Right atrium auricular region (tissue), 2 donors: ENCODE measurements at regions not wholly inside any gene's neighbourhood (a gene's known extent, or its start where the extent isn't known, plus 50 kb on each side); places are given as distances from the start of the nearest gene placed in this dataset.

Source experiments
- DNase-seq: peaks from one replicate; pipeline ENCODE4 v3.0.0-alpha.2; 2019; ENCODE audit warnings: low spot score
- H3K27ac ChIP-seq, 2 donors: fragments of 200-600 bp; sonication (generic); 1 replicate in 1 of 2; 2 replicates in 1 of 2; pipeline ENCODE4 v1.5.1; 2016 to 2019
- H3K27me3 ChIP-seq, 2 donors: fragments of 200-600 bp; sonication (generic); one replicate each; pipeline versions ENCODE4 v1.5.1 to v1.6.0; 2017 to 2019
- H3K36me3 ChIP-seq: fragments of 200-600 bp; sonication (generic); one replicate; pipeline ENCODE4 v1.5.1; 2016
- H3K4me1 ChIP-seq, 2 donors: fragments of 200-600 bp; sonication (generic); one replicate each; pipeline versions ENCODE4 v1.5.1 to v1.6.0; 2017 to 2019
- H3K4me3 ChIP-seq, 2 donors: fragments of 200-600 bp; sonication (generic); 1 replicate in 1 of 2; 2 replicates in 1 of 2; pipeline ENCODE4 v1.5.1; 2017 to 2019; ENCODE audit warnings: mild to moderate bottlenecking in 1 of 2, moderate library complexity in 1 of 2
- H3K9me3 ChIP-seq, 2 donors: fragments of 200-600 bp; sonication (generic); one replicate each; pipeline ENCODE4 v1.5.1; 2019
- TF ChIP-seq, protein P1 (sequence below), 2 donors: fragments of 200-600 bp; sonication (generic); IDR thresholded peaks; one replicate each; pipeline ENCODE4 v1.5.1; 2019; ENCODE audit warnings: antibody characterized with exemption in 2 of 2

DNA sequence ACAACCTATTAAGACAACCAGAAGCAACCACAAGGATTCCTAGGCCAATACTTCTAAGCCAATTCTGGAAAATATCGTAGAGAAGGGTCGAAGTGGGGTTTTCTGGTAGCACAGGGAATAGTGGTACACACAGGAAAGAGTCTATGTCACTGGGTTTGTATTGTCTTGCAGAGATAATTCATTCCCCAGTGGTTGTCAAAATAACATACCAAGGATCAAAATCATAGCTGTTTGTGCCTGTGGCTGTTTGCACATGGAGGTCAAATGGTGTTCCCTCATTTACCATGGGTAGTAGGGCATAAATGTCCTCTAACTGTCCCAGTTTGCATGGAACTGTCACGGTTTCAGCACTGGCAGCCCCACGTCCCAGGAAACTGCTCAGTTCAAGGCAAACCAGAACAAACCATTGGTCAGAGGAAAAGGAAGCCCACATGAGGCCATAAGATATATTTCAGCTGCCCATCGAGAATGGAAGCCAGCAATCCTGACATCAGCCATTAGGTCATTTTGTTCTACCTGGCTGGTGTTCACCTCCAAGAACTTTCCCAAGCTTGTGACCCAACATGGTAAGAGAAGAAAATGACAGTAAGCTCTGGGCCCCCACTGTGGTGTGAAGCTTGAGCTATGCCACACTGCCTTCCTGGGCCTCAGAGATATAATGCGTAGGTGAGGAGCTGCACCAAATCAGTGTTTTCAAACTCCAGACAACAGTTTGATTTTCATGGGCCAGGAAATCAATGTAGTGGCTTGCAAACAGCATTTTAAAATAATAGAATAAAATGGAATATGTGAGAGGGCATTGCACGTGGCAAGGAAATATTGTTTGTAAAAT is 53.9 kb upstream of the NFE2L3 start:
- Histone ChIP-seq H3K36me3 (no peaks in the 10 kb centered on the region), H3K9me3 (no peaks in the 10 kb centered on the region), H3K4me3 (no peak overlapping the region), H3K27me3 (no peaks in the 10 kb centered on the region), H3K27ac (no peak overlapping the region), H3K4me1 (no peaks in the 10 kb centered on the region)
- TF ChIP-seq, protein P1, sequence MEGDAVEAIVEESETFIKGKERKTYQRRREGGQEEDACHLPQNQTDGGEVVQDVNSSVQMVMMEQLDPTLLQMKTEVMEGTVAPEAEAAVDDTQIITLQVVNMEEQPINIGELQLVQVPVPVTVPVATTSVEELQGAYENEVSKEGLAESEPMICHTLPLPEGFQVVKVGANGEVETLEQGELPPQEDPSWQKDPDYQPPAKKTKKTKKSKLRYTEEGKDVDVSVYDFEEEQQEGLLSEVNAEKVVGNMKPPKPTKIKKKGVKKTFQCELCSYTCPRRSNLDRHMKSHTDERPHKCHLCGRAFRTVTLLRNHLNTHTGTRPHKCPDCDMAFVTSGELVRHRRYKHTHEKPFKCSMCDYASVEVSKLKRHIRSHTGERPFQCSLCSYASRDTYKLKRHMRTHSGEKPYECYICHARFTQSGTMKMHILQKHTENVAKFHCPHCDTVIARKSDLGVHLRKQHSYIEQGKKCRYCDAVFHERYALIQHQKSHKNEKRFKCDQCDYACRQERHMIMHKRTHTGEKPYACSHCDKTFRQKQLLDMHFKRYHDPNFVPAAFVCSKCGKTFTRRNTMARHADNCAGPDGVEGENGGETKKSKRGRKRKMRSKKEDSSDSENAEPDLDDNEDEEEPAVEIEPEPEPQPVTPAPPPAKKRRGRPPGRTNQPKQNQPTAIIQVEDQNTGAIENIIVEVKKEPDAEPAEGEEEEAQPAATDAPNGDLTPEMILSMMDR (IDR thresholded peaks at IDR 0.05) = no peak
- DNase-seq = no peak

DNA sequence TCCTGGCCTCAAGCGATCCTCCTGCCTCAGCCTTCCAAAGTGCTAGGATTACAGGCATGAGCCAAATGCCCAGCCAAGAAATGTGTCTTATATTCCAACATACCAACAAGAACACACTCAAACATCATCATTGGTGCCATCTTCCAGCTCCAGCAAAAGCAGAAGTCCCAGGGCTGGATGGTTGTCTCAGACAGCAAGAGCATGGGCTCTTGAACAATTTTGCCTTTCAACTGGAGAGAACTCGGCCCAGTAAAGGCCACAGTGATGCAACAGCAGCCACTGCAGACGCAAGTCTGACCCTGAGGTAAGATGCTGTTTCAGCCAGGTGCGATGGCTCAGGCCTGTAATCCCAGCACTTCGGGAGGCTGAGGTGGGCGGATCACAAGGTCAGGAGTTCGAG is 52.8 kb upstream of the NFE2L3 start:
- Histone ChIP-seq H3K4me3 (no peak overlapping the region), H3K4me1 (no peaks in the 10 kb centered on the region), H3K36me3 (no peaks in the 10 kb centered on the region), H3K27ac (no peak overlapping the region), H3K9me3 (no peaks in the 10 kb centered on the region), H3K27me3 (no peaks in the 10 kb centered on the region)
- no peak for DNase-seq
- TF ChIP-seq, protein P1 (IDR thresholded peaks at IDR 0.05) = no peak

GRCh38 chr7:26100406-26101339 is 51.3 kb upstream of the NFE2L3 start:
- no peaks in the 10 kb centered on the region for H3K4me1 ChIP-seq
- DNase-seq = no peak
- no peaks in the 10 kb centered on the region for H3K36me3 ChIP-seq
- peak overlapping the region in 1 of 2 donors; percentile 35 for H3K27ac ChIP-seq
- no peak overlapping the region for H3K4me3 ChIP-seq
- H3K9me3 ChIP-seq = no peaks in the 10 kb centered on the region
- no peaks in the 10 kb centered on the region for H3K27me3 ChIP-seq
- TF ChIP-seq, protein P1 (IDR thresholded peaks at IDR 0.05) = no peak

GRCh38 chr7:26101361-26102151 is 50.4 kb upstream of the NFE2L3 start:
- no peak for DNase-seq
- TF ChIP-seq, protein P1 (IDR thresholded peaks at IDR 0.05) = no peak
- H3K9me3 ChIP-seq = no peaks in the 10 kb centered on the region
- H3K4me1 ChIP-seq = no peaks in the 10 kb centered on the region
- peak overlapping the region; percentile 13 to 35 for H3K27ac ChIP-seq
- H3K4me3 ChIP-seq = peak overlapping the region in 1 of 2 donors; percentile 30
- no peaks in the 10 kb centered on the region for H3K36me3 ChIP-seq
- H3K27me3 ChIP-seq = no peaks in the 10 kb centered on the region

- H3K4me1 ChIP-seq = no peaks in the 10 kb centered on the region
- no peaks in the 10 kb centered on the region for H3K27me3 ChIP-seq
- DNase-seq = no peak
- H3K4me3 ChIP-seq = peak overlapping the region in 1 of 2 donors; percentile 30
- TF ChIP-seq, protein P1 (IDR thresholded peaks at IDR 0.05) = no peak
- H3K9me3 ChIP-seq = no peaks in the 10 kb centered on the region
- H3K36me3 ChIP-seq = no peaks in the 10 kb centered on the region
- H3K27ac ChIP-seq = peak overlapping the region; percentile 13 to 35
These were observed 49.8 kb upstream of the NFE2L3 start for GRCh38 chr7:26102176-26102575.
